HG03095 (cell line): ENCODE measurements at regions not wholly inside any gene's neighbourhood (a gene's known extent, or its start where the extent isn't known, plus 50 kb on each side); places are given as distances from the start of the nearest gene placed in this dataset.
"Not testable (repeated sequence)": the region's sequence is repeated elsewhere in the genome, so short reads cannot be mapped to it uniquely, and the experiment has no call there.

Source experiments
- ATAC-seq: cut with Tn5 transposase; IDR thresholded peaks from one replicate; pipeline ENCODE4 v1.9.1; 2021; ENCODE audit warnings: moderate library complexity; ENCODE audit not compliant: unreplicated experiment

- peak; percentile 51 for ATAC-seq
Measured at GRCh38 chr1:209095627-209096595, 487.6 kb upstream of the CAMK1G start.

- ATAC-seq: no peak
Measured at GRCh38 chr1:209100460-209100859, 483.1 kb upstream of the CAMK1G start.

GRCh38 chr1:209101106-209101505 lies 482.4 kb upstream of the CAMK1G start:
- no peak for ATAC-seq

GRCh38 chr1:209102120-209102519 lies 481.4 kb upstream of the CAMK1G start:
- ATAC-seq: no peak

GRCh38 chr1:209102531-209102930 lies 481.0 kb upstream of the CAMK1G start:
- ATAC-seq: no peak

- peak; percentile 44 for ATAC-seq
Measured at GRCh38 chr1:209103092-209103491, 480.4 kb upstream of the CAMK1G start.

GRCh38 chr1:209104646-209105045 lies 478.9 kb upstream of the CAMK1G start:
- no peak for ATAC-seq

GRCh38 chr1:209105701-209106100 lies 477.8 kb upstream of the CAMK1G start:
- ATAC-seq: no peak

- no peak for ATAC-seq
Measured at GRCh38 chr1:209106237-209106741, 477.2 kb upstream of the CAMK1G start.

- no peak for ATAC-seq
Measured at GRCh38 chr1:209106861-209107260, 476.7 kb upstream of the CAMK1G start.

GRCh38 chr1:209107535-209107934 lies 476.0 kb upstream of the CAMK1G start:
- ATAC-seq: peak; percentile 51

- no peak for ATAC-seq
Measured at GRCh38 chr1:209109001-209109785, 474.3 kb upstream of the CAMK1G start.

GRCh38 chr1:209113521-209113920 lies 470.0 kb upstream of the CAMK1G start:
- no peak for ATAC-seq

- no peak for ATAC-seq
Measured at GRCh38 chr1:209116705-209117104, 466.8 kb upstream of the CAMK1G start.

- no peak for ATAC-seq
Measured at GRCh38 chr1:209123601-209124000, 459.9 kb upstream of the CAMK1G start.

- ATAC-seq: not testable (repeated sequence)
Measured at GRCh38 chr1:209129091-209129490, 454.4 kb upstream of the CAMK1G start.

GRCh38 chr1:209130886-209131285 lies 452.6 kb upstream of the CAMK1G start:
- ATAC-seq: no peak

- ATAC-seq: no peak
Measured at GRCh38 chr1:209132736-209133467, 450.6 kb upstream of the CAMK1G start.

GRCh38 chr1:209134001-209134400 lies 449.5 kb upstream of the CAMK1G start:
- ATAC-seq: no peak

- ATAC-seq: no peak
Measured at GRCh38 chr1:209143916-209144315, 439.6 kb upstream of the CAMK1G start.

GRCh38 chr1:209150114-209150513 lies 433.4 kb upstream of the CAMK1G start:
- no peak for ATAC-seq
